ENCODE measurements at regions not wholly inside any gene's neighbourhood (a gene's known extent, or its start where the extent isn't known, plus 50 kb on each side); places are given as distances from the start of the nearest gene placed in this dataset.

DNA sequence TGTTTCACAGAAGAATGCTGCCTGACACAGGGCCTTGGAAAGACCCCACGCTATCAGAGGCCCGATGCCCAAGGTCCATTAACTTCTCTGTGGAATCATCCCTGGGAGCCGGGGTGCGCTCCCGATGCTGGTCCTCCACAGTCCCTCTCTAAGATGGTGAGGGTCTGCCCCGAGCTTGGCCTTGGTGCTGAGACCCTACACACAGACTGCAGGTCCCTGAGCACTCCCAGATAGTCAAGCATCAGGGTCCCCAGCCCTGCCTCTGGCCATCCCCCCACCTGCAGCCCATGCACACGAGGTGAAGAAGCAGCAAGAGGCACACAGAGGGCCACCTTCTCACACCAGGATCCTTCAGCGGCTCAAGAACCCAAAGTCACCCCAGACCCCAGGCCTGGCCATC is 263.3 kb downstream of the MYCN start:
- TF ChIP-seq, protein P1, sequence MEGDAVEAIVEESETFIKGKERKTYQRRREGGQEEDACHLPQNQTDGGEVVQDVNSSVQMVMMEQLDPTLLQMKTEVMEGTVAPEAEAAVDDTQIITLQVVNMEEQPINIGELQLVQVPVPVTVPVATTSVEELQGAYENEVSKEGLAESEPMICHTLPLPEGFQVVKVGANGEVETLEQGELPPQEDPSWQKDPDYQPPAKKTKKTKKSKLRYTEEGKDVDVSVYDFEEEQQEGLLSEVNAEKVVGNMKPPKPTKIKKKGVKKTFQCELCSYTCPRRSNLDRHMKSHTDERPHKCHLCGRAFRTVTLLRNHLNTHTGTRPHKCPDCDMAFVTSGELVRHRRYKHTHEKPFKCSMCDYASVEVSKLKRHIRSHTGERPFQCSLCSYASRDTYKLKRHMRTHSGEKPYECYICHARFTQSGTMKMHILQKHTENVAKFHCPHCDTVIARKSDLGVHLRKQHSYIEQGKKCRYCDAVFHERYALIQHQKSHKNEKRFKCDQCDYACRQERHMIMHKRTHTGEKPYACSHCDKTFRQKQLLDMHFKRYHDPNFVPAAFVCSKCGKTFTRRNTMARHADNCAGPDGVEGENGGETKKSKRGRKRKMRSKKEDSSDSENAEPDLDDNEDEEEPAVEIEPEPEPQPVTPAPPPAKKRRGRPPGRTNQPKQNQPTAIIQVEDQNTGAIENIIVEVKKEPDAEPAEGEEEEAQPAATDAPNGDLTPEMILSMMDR (conservative IDR thresholded peaks at IDR 0.05; ENCODE audit: low read depth, low read length) = no peak
- TF ChIP-seq MAFK (IDR thresholded peaks at IDR 0.05; ENCODE audit: low read depth, low read length) (no peak), POLR2A (IDR thresholded peaks at IDR 0.05; ENCODE audit: low read depth, low read length) (no peak)

Measured in IMR-90 (cell line).